ENCODE measurements at regions not wholly inside any gene's neighbourhood (a gene's known extent, or its start where the extent isn't known, plus 50 kb on each side); places are given as distances from the start of the nearest gene placed in this dataset.

DNA sequence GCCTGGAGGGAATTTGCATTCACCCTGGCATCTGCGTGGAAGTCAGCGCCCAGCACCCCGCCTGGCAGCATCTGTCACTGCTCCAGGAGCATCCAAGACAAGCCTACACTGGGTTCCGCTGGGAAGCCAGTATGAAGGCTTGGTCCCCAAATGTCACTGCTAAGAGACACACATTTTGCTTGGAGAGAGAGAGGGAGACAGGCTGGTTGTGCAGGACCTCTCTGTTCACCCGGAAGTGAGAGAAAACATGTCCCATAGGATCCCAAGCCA, 119.5 kb downstream of the SEC23IP start (continued):
- TF ChIP-seq, protein P1, sequence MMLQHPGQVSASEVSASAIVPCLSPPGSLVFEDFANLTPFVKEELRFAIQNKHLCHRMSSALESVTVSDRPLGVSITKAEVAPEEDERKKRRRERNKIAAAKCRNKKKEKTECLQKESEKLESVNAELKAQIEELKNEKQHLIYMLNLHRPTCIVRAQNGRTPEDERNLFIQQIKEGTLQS (CRISPR knock-in tag; conservative IDR thresholded peaks at IDR 0.05) = no peak
- TF ChIP-seq, protein P2, sequence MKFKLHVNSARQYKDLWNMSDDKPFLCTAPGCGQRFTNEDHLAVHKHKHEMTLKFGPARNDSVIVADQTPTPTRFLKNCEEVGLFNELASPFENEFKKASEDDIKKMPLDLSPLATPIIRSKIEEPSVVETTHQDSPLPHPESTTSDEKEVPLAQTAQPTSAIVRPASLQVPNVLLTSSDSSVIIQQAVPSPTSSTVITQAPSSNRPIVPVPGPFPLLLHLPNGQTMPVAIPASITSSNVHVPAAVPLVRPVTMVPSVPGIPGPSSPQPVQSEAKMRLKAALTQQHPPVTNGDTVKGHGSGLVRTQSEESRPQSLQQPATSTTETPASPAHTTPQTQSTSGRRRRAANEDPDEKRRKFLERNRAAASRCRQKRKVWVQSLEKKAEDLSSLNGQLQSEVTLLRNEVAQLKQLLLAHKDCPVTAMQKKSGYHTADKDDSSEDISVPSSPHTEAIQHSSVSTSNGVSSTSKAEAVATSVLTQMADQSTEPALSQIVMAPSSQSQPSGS (CRISPR knock-in tag; IDR thresholded peaks at IDR 0.05; ENCODE audit: borderline replicate concordance, low read depth) = no peak
- TF ChIP-seq, protein P3, sequence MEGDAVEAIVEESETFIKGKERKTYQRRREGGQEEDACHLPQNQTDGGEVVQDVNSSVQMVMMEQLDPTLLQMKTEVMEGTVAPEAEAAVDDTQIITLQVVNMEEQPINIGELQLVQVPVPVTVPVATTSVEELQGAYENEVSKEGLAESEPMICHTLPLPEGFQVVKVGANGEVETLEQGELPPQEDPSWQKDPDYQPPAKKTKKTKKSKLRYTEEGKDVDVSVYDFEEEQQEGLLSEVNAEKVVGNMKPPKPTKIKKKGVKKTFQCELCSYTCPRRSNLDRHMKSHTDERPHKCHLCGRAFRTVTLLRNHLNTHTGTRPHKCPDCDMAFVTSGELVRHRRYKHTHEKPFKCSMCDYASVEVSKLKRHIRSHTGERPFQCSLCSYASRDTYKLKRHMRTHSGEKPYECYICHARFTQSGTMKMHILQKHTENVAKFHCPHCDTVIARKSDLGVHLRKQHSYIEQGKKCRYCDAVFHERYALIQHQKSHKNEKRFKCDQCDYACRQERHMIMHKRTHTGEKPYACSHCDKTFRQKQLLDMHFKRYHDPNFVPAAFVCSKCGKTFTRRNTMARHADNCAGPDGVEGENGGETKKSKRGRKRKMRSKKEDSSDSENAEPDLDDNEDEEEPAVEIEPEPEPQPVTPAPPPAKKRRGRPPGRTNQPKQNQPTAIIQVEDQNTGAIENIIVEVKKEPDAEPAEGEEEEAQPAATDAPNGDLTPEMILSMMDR (IDR thresholded peaks at IDR 0.05) = no peak
- TF ChIP-seq KAT7 (CRISPR knock-in tag; IDR thresholded peaks at IDR 0.05; ENCODE audit: borderline replicate concordance) = no peak
- no peak for TF ChIP-seq EMX1 (CRISPR knock-in tag; IDR thresholded peaks at IDR 0.05)

DNA sequence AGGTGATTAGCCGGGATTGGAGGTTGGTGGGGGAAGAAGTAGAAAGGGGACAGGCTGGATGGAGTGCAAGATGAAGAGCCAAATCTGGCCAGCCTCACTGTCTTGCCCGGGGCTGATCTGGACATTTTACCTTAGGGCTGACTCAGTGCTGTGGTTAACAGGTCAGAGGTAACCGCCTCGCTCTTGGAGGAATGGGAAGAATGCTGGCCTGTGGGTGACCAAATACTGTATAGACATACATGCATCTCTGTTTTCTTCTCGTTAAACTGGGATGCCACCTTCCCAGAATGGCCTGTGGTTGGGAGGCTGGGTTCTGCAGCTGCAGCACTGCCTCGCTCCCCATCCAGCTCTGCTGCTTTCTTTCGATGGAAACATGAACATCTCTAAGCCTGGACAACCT, 120.0 kb downstream of the SEC23IP start:
- CTCF ChIA-PET = no interaction called here
- Mint-ChIP-seq H3K36me3 (no peaks in the 10 kb centered on the region), H3K27ac (no peak overlapping the region), H3K4me3 (no peak overlapping the region), H3K4me1 (peaks cover 9% of the 10 kb centered on the region; the same call in 1 of the 2 replicates), H3K9me3 (peaks cover 5% of the 10 kb centered on the region), H3K27me3 (ENCODE audit: low read depth) (peaks cover 13% of the 10 kb centered on the region)
- DNase-seq (ENCODE audit: low spot score) (no peak), ATAC-seq (no peak)
- TF ChIP-seq FOXK1 (CRISPR knock-in tag; IDR thresholded peaks at IDR 0.05) (no peak), SMAD4 (CRISPR knock-in tag; IDR thresholded peaks at IDR 0.05) (no peak), IRF2 (CRISPR knock-in tag; IDR thresholded peaks at IDR 0.05; ENCODE audit: borderline replicate concordance, low read depth) (no peak), RORB (CRISPR knock-in tag; IDR thresholded peaks at IDR 0.05) (no peak), NFATC4 (CRISPR knock-in tag; IDR thresholded peaks at IDR 0.05) (no peak), CREB1 (CRISPR knock-in tag; IDR thresholded peaks at IDR 0.05) (no peak), ZNF416 (CRISPR knock-in tag; IDR thresholded peaks at IDR 0.05) (no peak), FOXJ3 (CRISPR knock-in tag; IDR thresholded peaks at IDR 0.05; ENCODE audit: borderline replicate concordance) (no peak), NR2C2 (CRISPR knock-in tag; IDR thresholded peaks at IDR 0.05) (no peak), HMGA2 (CRISPR knock-in tag; IDR thresholded peaks at IDR 0.05) (no peak), TP53 (CRISPR knock-in tag; IDR thresholded peaks at IDR 0.05) (no peak), ZNF317 (CRISPR knock-in tag; IDR thresholded peaks at IDR 0.05; ENCODE audit: borderline replicate concordance, low read depth) (no peak), GTF2I (CRISPR knock-in tag; conservative IDR thresholded peaks at IDR 0.05) (no peak), ZNF121 (CRISPR knock-in tag; IDR thresholded peaks at IDR 0.05) (no peak), ZNF423 (CRISPR knock-in tag; IDR thresholded peaks at IDR 0.05) (no peak)
- TF ChIP-seq, protein P4, sequence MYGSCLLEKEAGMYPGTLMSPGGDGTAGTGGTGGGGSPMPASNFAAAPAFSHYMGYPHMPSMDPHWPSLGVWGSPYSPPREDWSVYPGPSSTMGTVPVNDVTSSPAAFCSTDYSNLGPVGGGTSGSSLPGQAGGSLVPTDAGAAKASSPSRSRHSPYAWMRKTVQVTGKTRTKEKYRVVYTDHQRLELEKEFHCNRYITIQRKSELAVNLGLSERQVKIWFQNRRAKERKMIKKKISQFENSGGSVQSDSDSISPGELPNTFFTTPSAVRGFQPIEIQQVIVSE (CRISPR knock-in tag; IDR thresholded peaks at IDR 0.05; ENCODE audit: borderline replicate concordance) = no peak
- TF ChIP-seq, protein P5, sequence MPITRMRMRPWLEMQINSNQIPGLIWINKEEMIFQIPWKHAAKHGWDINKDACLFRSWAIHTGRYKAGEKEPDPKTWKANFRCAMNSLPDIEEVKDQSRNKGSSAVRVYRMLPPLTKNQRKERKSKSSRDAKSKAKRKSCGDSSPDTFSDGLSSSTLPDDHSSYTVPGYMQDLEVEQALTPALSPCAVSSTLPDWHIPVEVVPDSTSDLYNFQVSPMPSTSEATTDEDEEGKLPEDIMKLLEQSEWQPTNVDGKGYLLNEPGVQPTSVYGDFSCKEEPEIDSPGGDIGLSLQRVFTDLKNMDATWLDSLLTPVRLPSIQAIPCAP (CRISPR knock-in tag; IDR thresholded peaks at IDR 0.05) = no peak
- TF ChIP-seq, protein P6, sequence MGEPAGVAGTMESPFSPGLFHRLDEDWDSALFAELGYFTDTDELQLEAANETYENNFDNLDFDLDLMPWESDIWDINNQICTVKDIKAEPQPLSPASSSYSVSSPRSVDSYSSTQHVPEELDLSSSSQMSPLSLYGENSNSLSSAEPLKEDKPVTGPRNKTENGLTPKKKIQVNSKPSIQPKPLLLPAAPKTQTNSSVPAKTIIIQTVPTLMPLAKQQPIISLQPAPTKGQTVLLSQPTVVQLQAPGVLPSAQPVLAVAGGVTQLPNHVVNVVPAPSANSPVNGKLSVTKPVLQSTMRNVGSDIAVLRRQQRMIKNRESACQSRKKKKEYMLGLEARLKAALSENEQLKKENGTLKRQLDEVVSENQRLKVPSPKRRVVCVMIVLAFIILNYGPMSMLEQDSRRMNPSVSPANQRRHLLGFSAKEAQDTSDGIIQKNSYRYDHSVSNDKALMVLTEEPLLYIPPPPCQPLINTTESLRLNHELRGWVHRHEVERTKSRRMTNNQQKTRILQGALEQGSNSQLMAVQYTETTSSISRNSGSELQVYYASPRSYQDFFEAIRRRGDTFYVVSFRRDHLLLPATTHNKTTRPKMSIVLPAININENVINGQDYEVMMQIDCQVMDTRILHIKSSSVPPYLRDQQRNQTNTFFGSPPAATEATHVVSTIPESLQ (CRISPR knock-in tag; IDR thresholded peaks at IDR 0.05) = no peak
- TF ChIP-seq, protein P7, sequence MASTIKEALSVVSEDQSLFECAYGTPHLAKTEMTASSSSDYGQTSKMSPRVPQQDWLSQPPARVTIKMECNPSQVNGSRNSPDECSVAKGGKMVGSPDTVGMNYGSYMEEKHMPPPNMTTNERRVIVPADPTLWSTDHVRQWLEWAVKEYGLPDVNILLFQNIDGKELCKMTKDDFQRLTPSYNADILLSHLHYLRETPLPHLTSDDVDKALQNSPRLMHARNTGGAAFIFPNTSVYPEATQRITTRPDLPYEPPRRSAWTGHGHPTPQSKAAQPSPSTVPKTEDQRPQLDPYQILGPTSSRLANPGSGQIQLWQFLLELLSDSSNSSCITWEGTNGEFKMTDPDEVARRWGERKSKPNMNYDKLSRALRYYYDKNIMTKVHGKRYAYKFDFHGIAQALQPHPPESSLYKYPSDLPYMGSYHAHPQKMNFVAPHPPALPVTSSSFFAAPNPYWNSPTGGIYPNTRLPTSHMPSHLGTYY (CRISPR knock-in tag; IDR thresholded peaks at IDR 0.05) = no peak
- POLR2A ChIA-PET = no interaction called here
